GM12891 (cell line): ENCODE measurements at regions not wholly inside any gene's neighbourhood (a gene's known extent, or its start where the extent isn't known, plus 50 kb on each side); places are given as distances from the start of the nearest gene placed in this dataset.

Experiments used
- DNase-seq: peaks from one replicate; pipeline ENCODE4 v3.0.0; 2011; ENCODE audit warnings: low spot score; ENCODE audit not compliant: insufficient read length
- FAIRE-seq: peaks from 2 replicates; lab custom pipeline; 2011; peaks lifted over from hg19 to GRCh38; lab: Jason Lieb, UNC
- PAX5 ChIP-seq: IDR thresholded peaks from 2 replicates; pipeline ENCODE4 v1.6.1; 2011; ENCODE audit warnings: low read length, moderate library complexity, mild to moderate bottlenecking; ENCODE audit not compliant: insufficient read depth, severe bottlenecking
- POLR2A ChIP-seq: IDR thresholded peaks from 2 replicates; pipeline ENCODE4 v1.6.1; 2011; ENCODE audit warnings: low read depth, low read length, control low read depth
- POLR2AphosphoS5 ChIP-seq: IDR thresholded peaks from 2 replicates; pipeline ENCODE4 v1.6.1; 2011; ENCODE audit warnings: low read depth, low read length, control low read depth
- POU2F2 ChIP-seq: IDR thresholded peaks from 2 replicates; pipeline ENCODE4 v1.6.1; 2011; ENCODE audit warnings: low read depth, mild to moderate bottlenecking, control low read depth, low read length, moderate library complexity
- SPI1 ChIP-seq: IDR thresholded peaks from 2 replicates; pipeline ENCODE4 v1.6.1; 2011; ENCODE audit warnings: low read depth, low read length, control low read depth
- TAF1 ChIP-seq: IDR thresholded peaks from 2 replicates; pipeline ENCODE4 v1.6.1; 2011; ENCODE audit warnings: low read depth, low read length, control low read depth

DNA sequence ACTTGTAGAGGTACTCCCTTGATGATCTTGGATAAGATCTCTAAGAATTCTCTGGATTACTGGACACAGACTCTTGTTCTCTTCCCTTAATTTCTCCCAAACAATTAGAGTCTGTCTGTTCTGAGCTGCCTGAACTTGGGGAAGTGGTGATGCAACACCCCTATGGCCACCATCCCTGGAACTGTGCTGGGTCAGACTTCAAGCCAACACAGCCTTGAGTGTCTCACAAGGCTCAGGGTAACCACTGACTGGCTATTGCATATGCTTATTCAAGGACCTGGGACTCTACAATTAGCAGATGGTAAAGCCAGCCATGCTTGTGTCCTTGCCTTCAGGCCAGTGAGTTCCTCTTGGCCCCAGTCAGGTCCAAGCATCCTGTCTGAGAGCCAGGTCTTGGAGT is 504.5 kb downstream of the MAN2A1 start:
- DNase-seq (no peak), FAIRE-seq (no peak)

GRCh38 chr5:110195288-110195687 is 505.6 kb downstream of the MAN2A1 start:
- FAIRE-seq (no peak), DNase-seq (no peak)

More for the DNA sequence above, 504.5 kb downstream of the MAN2A1 start:
- no peak for TF ChIP-seq POLR2A
- TF ChIP-seq POLR2AphosphoS5 = no peak
- no peak for TF ChIP-seq SPI1
- TF ChIP-seq POU2F2 = no peak
- TF ChIP-seq TAF1 = no peak
- no peak for TF ChIP-seq PAX5

DNA sequence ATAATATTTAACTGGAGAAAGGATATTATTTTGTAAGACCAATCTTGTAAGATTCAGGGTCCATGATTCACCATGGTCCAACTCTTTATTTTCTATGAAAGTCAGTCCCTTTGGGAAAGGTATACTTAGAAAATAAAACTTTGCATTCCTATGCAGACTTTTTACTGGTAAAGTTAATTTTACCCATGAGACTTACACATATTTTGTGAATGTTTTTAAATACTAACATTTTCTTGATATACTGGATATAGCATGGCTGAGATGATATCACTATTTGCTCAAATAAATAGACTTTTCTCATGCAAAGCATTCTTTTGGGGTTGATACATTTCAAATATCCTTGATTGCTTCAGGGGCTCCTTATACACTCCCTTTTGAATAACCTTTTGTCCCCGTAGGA is 512.1 kb downstream of the MAN2A1 start:
- FAIRE-seq (no peak), DNase-seq (no peak)
- TF ChIP-seq SPI1 = no peak

More at GRCh38 chr5:110195288-110195687, 505.6 kb downstream of the MAN2A1 start:
- no peak for TF ChIP-seq PAX5
- TF ChIP-seq POU2F2 = no peak
- no peak for TF ChIP-seq TAF1
- TF ChIP-seq SPI1 = no peak
- no peak for TF ChIP-seq POLR2A
- no peak for TF ChIP-seq POLR2AphosphoS5

GRCh38 chr5:110203661-110204060 is 513.9 kb downstream of the MAN2A1 start:
- FAIRE-seq (no peak), DNase-seq (no peak)
- TF ChIP-seq TAF1 (no peak), SPI1 (no peak), POU2F2 (no peak), POLR2A (no peak), PAX5 (no peak), POLR2AphosphoS5 (no peak)

GRCh38 chr5:110209401-110209800 is 517.1 kb downstream of the TMEM232 start:
- FAIRE-seq (no peak), DNase-seq (no peak)
- TF ChIP-seq POLR2AphosphoS5 = no peak
- TF ChIP-seq PAX5 = no peak
- no peak for TF ChIP-seq TAF1
- no peak for TF ChIP-seq POLR2A
- no peak for TF ChIP-seq SPI1
- TF ChIP-seq POU2F2 = no peak

GRCh38 chr5:110218981-110219380 is 507.5 kb downstream of the TMEM232 start:
- DNase-seq (no peak), FAIRE-seq (no peak)

GRCh38 chr5:110219769-110220168 is 506.7 kb downstream of the TMEM232 start:
- FAIRE-seq = no peak
- no peak for DNase-seq
- TF ChIP-seq POLR2AphosphoS5 = no peak
- TF ChIP-seq POU2F2 = no peak
- no peak for TF ChIP-seq SPI1
- no peak for TF ChIP-seq POLR2A
- TF ChIP-seq PAX5 = no peak
- TF ChIP-seq TAF1 = no peak

More at GRCh38 chr5:110218981-110219380, 507.5 kb downstream of the TMEM232 start:
- TF ChIP-seq POLR2AphosphoS5 = no peak
- no peak for TF ChIP-seq POU2F2
- TF ChIP-seq TAF1 = no peak
- TF ChIP-seq PAX5 = no peak
- TF ChIP-seq POLR2A = no peak
- TF ChIP-seq SPI1 = no peak

- no peak for TF ChIP-seq POLR2A
- no peak for TF ChIP-seq POLR2AphosphoS5
- no peak for TF ChIP-seq TAF1
- no peak for TF ChIP-seq PAX5
- no peak for TF ChIP-seq SPI1
- TF ChIP-seq POU2F2 = no peak
- FAIRE-seq (no peak), DNase-seq (no peak)
Observed at GRCh38 chr5:110221036-110221435, 505.4 kb downstream of the TMEM232 start.

DNA sequence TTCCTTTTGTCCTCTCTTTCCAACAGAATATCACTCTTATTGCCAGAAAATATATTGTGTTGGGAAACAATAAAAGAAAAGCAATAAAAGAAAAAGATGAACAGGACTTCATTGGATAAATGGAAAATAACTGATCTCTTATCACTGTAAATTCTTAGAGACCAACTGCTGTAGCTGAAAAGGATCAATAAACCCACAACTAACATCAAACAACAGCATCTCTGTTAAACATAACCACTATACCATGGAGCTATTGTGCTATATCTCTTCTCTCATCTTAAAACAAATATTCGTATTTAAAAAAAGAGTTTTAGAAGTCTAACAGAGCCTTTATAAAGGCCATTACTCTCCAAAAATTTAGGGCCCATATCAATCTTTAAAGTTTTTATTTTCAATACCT is 502.4 kb downstream of the TMEM232 start:
- TF ChIP-seq POLR2AphosphoS5 (no peak), POLR2A (no peak), TAF1 (no peak), POU2F2 (no peak)
- FAIRE-seq = no peak
- no peak for DNase-seq

GRCh38 chr5:110225949-110226348 is 500.5 kb downstream of the TMEM232 start:
- DNase-seq = no peak
- no peak for FAIRE-seq
- TF ChIP-seq POU2F2 = no peak
- no peak for TF ChIP-seq TAF1
- no peak for TF ChIP-seq POLR2AphosphoS5
- no peak for TF ChIP-seq POLR2A
- no peak for TF ChIP-seq SPI1
- TF ChIP-seq PAX5 = no peak

DNA sequence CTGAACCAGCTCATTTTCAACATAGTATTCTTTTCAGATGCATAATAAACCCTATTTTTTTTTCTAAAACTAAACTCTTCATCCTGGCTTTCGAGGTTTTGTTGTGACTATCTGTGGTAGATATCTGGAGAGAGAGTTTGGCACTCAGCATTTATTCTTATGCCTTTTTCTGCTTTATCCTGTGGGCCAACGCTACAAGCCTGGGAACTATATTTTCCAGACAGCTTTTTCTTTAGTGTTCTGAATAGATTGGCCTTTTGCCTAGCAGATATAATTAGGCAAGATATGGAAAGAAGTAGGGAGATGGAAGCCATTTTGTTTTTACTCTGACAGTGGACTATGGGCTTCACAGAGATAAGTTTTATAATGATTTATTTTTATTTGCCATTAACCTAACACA is 486.7 kb downstream of the TMEM232 start:
- no peak for TF ChIP-seq POLR2A
- no peak for TF ChIP-seq POU2F2
- no peak for TF ChIP-seq TAF1
- TF ChIP-seq POLR2AphosphoS5 = no peak
- TF ChIP-seq SPI1 = no peak
- TF ChIP-seq PAX5 = no peak
- no peak for FAIRE-seq

More for the DNA sequence above, 486.7 kb downstream of the TMEM232 start:
- DNase-seq = no peak
